ENCODE measurements at regions not wholly inside any gene's neighbourhood (a gene's known extent, or its start where the extent isn't known, plus 50 kb on each side); places are given as distances from the start of the nearest gene placed in this dataset.

DNA sequence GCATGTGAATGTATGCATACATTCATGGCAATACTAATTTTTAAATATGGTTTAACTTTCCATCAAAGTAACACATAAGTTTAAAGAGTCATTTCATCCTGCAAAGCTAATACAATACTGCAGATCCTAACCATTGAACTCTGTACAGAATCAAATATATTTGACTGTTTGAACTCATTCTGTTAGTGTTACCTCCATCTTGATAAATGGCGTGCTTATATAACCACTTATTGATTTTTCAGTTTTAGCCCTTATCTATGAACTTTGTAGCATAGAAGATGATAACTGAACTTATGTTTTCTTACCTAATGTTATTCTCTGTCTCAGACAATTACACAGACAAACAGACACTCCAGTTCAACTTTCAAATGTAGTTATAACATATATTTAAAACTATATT, 731.0 kb upstream of the LRATD1 start:
- Mint-ChIP-seq H3K36me3 (ENCODE audit: low read depth) (peaks cover 4% of the 10 kb centered on the region; the same call in 1 of the 3 replicates), H3K4me1 (no peaks in the 10 kb centered on the region), H3K4me3 (no peak overlapping the region), H3K9me3 (peaks cover 8% of the 10 kb centered on the region; the same call in 2 of the 3 replicates), H3K27me3 (ENCODE audit: insufficient read depth, low read depth, poor library complexity) (no peaks in the 10 kb centered on the region), H3K27ac (no peak overlapping the region)
- no peaks in the 10 kb centered on the region for H4K20me1 ChIP-seq (replicated peaks; ENCODE audit: insufficient read depth)
- no peak for TF ChIP-seq STAT1 (IDR thresholded peaks at IDR 0.05; ENCODE audit: unreplicated experiment)
- TF ChIP-seq JUNB (IDR thresholded peaks at IDR 0.05; ENCODE audit: unreplicated experiment) = no peak
- TF ChIP-seq ZNF114 (CRISPR knock-in tag; IDR thresholded peaks at IDR 0.05) = no peak
- TF ChIP-seq EZH2 (IDR thresholded peaks at IDR 0.05; ENCODE audit: low read depth, unreplicated experiment) = no peak
- no peak for TF ChIP-seq ZNF331 (CRISPR knock-in tag; IDR thresholded peaks at IDR 0.05; ENCODE audit: low read depth)
- TF ChIP-seq EZH2phosphoT487 (IDR thresholded peaks at IDR 0.05; ENCODE audit: unreplicated experiment) = no peak
- TF ChIP-seq, protein P1, sequence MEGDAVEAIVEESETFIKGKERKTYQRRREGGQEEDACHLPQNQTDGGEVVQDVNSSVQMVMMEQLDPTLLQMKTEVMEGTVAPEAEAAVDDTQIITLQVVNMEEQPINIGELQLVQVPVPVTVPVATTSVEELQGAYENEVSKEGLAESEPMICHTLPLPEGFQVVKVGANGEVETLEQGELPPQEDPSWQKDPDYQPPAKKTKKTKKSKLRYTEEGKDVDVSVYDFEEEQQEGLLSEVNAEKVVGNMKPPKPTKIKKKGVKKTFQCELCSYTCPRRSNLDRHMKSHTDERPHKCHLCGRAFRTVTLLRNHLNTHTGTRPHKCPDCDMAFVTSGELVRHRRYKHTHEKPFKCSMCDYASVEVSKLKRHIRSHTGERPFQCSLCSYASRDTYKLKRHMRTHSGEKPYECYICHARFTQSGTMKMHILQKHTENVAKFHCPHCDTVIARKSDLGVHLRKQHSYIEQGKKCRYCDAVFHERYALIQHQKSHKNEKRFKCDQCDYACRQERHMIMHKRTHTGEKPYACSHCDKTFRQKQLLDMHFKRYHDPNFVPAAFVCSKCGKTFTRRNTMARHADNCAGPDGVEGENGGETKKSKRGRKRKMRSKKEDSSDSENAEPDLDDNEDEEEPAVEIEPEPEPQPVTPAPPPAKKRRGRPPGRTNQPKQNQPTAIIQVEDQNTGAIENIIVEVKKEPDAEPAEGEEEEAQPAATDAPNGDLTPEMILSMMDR (conservative IDR thresholded peaks at IDR 0.05; ENCODE audit: low read depth in 2 of 2) = no peak
- TF ChIP-seq, protein P2, sequence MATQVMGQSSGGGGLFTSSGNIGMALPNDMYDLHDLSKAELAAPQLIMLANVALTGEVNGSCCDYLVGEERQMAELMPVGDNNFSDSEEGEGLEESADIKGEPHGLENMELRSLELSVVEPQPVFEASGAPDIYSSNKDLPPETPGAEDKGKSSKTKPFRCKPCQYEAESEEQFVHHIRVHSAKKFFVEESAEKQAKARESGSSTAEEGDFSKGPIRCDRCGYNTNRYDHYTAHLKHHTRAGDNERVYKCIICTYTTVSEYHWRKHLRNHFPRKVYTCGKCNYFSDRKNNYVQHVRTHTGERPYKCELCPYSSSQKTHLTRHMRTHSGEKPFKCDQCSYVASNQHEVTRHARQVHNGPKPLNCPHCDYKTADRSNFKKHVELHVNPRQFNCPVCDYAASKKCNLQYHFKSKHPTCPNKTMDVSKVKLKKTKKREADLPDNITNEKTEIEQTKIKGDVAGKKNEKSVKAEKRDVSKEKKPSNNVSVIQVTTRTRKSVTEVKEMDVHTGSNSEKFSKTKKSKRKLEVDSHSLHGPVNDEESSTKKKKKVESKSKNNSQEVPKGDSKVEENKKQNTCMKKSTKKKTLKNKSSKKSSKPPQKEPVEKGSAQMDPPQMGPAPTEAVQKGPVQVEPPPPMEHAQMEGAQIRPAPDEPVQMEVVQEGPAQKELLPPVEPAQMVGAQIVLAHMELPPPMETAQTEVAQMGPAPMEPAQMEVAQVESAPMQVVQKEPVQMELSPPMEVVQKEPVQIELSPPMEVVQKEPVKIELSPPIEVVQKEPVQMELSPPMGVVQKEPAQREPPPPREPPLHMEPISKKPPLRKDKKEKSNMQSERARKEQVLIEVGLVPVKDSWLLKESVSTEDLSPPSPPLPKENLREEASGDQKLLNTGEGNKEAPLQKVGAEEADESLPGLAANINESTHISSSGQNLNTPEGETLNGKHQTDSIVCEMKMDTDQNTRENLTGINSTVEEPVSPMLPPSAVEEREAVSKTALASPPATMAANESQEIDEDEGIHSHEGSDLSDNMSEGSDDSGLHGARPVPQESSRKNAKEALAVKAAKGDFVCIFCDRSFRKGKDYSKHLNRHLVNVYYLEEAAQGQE (IDR thresholded peaks at IDR 0.05; ENCODE audit: unreplicated experiment) = no peak
- TF ChIP-seq, protein P3, sequence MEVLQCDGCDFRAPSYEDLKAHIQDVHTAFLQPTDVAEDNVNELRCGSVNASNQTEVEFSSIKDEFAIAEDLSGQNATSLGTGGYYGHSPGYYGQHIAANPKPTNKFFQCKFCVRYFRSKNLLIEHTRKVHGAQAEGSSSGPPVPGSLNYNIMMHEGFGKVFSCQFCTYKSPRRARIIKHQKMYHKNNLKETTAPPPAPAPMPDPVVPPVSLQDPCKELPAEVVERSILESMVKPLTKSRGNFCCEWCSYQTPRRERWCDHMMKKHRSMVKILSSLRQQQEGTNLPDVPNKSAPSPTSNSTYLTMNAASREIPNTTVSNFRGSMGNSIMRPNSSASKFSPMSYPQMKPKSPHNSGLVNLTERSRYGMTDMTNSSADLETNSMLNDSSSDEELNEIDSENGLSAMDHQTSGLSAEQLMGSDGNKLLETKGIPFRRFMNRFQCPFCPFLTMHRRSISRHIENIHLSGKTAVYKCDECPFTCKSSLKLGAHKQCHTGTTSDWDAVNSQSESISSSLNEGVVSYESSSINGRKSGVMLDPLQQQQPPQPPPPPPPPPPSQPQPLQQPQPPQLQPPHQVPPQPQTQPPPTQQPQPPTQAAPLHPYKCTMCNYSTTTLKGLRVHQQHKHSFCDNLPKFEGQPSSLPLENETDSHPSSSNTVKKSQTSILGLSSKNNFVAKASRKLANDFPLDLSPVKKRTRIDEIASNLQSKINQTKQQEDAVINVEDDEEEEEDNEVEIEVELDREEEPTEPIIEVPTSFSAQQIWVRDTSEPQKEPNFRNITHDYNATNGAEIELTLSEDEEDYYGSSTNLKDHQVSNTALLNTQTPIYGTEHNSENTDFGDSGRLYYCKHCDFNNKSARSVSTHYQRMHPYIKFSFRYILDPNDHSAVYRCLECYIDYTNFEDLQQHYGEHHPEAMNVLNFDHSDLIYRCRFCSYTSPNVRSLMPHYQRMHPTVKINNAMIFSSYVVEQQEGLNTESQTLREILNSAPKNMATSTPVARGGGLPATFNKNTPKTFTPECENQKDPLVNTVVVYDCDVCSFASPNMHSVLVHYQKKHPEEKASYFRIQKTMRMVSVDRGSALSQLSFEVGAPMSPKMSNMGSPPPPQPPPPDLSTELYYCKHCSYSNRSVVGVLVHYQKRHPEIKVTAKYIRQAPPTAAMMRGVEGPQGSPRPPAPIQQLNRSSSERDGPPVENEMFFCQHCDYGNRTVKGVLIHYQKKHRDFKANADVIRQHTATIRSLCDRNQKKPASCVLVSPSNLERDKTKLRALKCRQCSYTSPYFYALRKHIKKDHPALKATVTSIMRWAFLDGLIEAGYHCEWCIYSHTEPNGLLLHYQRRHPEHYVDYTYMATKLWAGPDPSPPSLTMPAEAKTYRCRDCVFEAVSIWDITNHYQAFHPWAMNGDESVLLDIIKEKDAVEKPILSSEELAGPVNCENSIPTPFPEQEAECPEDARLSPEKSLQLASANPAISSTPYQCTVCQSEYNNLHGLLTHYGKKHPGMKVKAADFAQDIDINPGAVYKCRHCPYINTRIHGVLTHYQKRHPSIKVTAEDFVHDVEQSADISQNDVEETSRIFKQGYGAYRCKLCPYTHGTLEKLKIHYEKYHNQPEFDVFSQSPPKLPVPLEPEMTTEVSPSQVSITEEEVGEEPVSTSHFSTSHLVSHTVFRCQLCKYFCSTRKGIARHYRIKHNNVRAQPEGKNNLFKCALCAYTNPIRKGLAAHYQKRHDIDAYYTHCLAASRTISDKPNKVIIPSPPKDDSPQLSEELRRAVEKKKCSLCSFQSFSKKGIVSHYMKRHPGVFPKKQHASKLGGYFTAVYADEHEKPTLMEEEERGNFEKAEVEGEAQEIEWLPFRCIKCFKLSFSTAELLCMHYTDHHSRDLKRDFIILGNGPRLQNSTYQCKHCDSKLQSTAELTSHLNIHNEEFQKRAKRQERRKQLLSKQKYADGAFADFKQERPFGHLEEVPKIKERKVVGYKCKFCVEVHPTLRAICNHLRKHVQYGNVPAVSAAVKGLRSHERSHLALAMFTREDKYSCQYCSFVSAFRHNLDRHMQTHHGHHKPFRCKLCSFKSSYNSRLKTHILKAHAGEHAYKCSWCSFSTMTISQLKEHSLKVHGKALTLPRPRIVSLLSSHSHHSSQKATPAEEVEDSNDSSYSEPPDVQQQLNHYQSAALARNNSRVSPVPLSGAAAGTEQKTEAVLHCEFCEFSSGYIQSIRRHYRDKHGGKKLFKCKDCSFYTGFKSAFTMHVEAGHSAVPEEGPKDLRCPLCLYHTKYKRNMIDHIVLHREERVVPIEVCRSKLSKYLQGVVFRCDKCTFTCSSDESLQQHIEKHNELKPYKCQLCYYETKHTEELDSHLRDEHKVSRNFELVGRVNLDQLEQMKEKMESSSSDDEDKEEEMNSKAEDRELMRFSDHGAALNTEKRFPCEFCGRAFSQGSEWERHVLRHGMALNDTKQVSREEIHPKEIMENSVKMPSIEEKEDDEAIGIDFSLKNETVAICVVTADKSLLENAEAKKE (CRISPR knock-in tag; IDR thresholded peaks at IDR 0.05) = no peak
- TF ChIP-seq, protein P4, sequence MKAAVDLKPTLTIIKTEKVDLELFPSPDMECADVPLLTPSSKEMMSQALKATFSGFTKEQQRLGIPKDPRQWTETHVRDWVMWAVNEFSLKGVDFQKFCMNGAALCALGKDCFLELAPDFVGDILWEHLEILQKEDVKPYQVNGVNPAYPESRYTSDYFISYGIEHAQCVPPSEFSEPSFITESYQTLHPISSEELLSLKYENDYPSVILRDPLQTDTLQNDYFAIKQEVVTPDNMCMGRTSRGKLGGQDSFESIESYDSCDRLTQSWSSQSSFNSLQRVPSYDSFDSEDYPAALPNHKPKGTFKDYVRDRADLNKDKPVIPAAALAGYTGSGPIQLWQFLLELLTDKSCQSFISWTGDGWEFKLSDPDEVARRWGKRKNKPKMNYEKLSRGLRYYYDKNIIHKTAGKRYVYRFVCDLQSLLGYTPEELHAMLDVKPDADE (IDR thresholded peaks at IDR 0.05) = no peak
- no peak for TF ChIP-seq POLR2AphosphoS5 (IDR thresholded peaks at IDR 0.05; ENCODE audit: low read depth)
- no peak for TF ChIP-seq CREB1 (CRISPR knock-in tag; IDR thresholded peaks at IDR 0.05; ENCODE audit: low read depth)
- no peak for TF ChIP-seq NANOG (IDR thresholded peaks at IDR 0.05; ENCODE audit: borderline replicate concordance)
- DNase-seq (ENCODE audit: low spot score) (no peak), ATAC-seq (no peak)
- H3K4me2 ChIP-seq = no peak overlapping the region
- H3K9me2 ChIP-seq (ENCODE audit: insufficient read depth) = no peaks in the 10 kb centered on the region
- no peaks in the 10 kb centered on the region for H3F3A ChIP-seq (replicated peaks; ENCODE audit: low read depth)
- no peaks in the 10 kb centered on the region for H3K4me1 ChIP-seq (ENCODE audit: insufficient read depth)
- H3K4me3 ChIP-seq = no peak overlapping the region
- H3K27ac ChIP-seq (ENCODE audit: low read depth) = no peak overlapping the region
- H3K79me2 ChIP-seq (replicated peaks; ENCODE audit: insufficient read depth) = no peaks in the 10 kb centered on the region
- no peak overlapping the region for H2AFZ ChIP-seq
- H3K36me3 ChIP-seq (ENCODE audit: insufficient read depth) = no peaks in the 10 kb centered on the region
- no peaks in the 10 kb centered on the region for H3K27me3 ChIP-seq (ENCODE audit: insufficient read depth)
